ENCODE measurements at regions not wholly inside any gene's neighbourhood (a gene's known extent, or its start where the extent isn't known, plus 50 kb on each side); places are given as distances from the start of the nearest gene placed in this dataset.

GRCh38 chr4:132228676-132229075, 920.4 kb upstream of the PCDH10 start:
- no peak for DNase-seq
- intact Hi-C loops (cut with DNase I) = no loop called here
- no peak for ATAC-seq

GRCh38 chr4:132230025-132230424, 919.1 kb upstream of the PCDH10 start:
- ATAC-seq (no peak), DNase-seq (no peak)
- intact Hi-C loops (cut with DNase I) = no loop called here

- intact Hi-C loops (cut with DNase I) = no loop called here
- ATAC-seq (no peak), DNase-seq (no peak)
Observed at GRCh38 chr4:132238697-132239096, 910.4 kb upstream of the PCDH10 start.

- intact Hi-C loops (cut with DNase I) = no loop called here
- ATAC-seq (no peak), DNase-seq (no peak)
Observed at GRCh38 chr4:132240081-132240480, 909.0 kb upstream of the PCDH10 start.

GRCh38 chr4:132245319-132245718, 903.8 kb upstream of the PCDH10 start:
- ATAC-seq (no peak), DNase-seq (no peak)
- intact Hi-C loops (cut with DNase I) = no loop called here

- ATAC-seq = no peak
- DNase-seq = no peak
- intact Hi-C loops (cut with DNase I) = no loop called here
Observed at GRCh38 chr4:132264176-132264575, 884.9 kb upstream of the PCDH10 start.

- DNase-seq (no peak), ATAC-seq (no peak)
- intact Hi-C loops (cut with DNase I) = no loop called here
Observed at GRCh38 chr4:132266374-132266773, 882.7 kb upstream of the PCDH10 start.

GRCh38 chr4:132267321-132267720, 881.8 kb upstream of the PCDH10 start:
- no peak for ATAC-seq

GRCh38 chr4:132269303-132269990, 879.6 kb upstream of the PCDH10 start:
- intact Hi-C loops (cut with DNase I) = no loop called here

More at GRCh38 chr4:132267321-132267720, 881.8 kb upstream of the PCDH10 start:
- intact Hi-C loops (cut with DNase I) = no loop called here
- DNase-seq = no peak

GRCh38 chr4:132275583-132276121, 873.4 kb upstream of the PCDH10 start:
- intact Hi-C loops (cut with DNase I) = no loop called here
- ATAC-seq (no peak), DNase-seq (no peak)

More at GRCh38 chr4:132269303-132269990, 879.6 kb upstream of the PCDH10 start:
- DNase-seq = no peak
- no peak for ATAC-seq

GRCh38 chr4:132276185-132276584, 872.9 kb upstream of the PCDH10 start:
- no peak for DNase-seq
- ATAC-seq = no peak
- intact Hi-C loops (cut with DNase I) = no loop called here

GRCh38 chr4:132276989-132277388, 872.1 kb upstream of the PCDH10 start:
- intact Hi-C loops (cut with DNase I) = no loop called here
- DNase-seq (no peak), ATAC-seq (no peak)

- intact Hi-C loops (cut with DNase I) = no loop called here
- no peak for ATAC-seq
- DNase-seq = no peak
Observed at GRCh38 chr4:132281733-132282132, 867.4 kb upstream of the PCDH10 start.

- ATAC-seq = no peak
Observed at GRCh38 chr4:132284910-132285426, 864.1 kb upstream of the PCDH10 start.

GRCh38 chr4:132297346-132297745, 851.7 kb upstream of the PCDH10 start:
- ATAC-seq (no peak), DNase-seq (no peak)
- intact Hi-C loops (cut with DNase I) = no loop called here

More at GRCh38 chr4:132284910-132285426, 864.1 kb upstream of the PCDH10 start:
- intact Hi-C loops (cut with DNase I) = no loop called here
- DNase-seq = no peak

- DNase-seq (no peak), ATAC-seq (no peak)
- intact Hi-C loops (cut with DNase I) = no loop called here
Observed at GRCh38 chr4:132299841-132300240, 849.3 kb upstream of the PCDH10 start.

- DNase-seq = no peak
- ATAC-seq = no peak
- intact Hi-C loops (cut with DNase I) = no loop called here
Observed at GRCh38 chr4:132312521-132312920, 836.6 kb upstream of the PCDH10 start.

GRCh38 chr4:132313852-132314251, 835.2 kb upstream of the PCDH10 start:
- ATAC-seq (no peak), DNase-seq (no peak)
- intact Hi-C loops (cut with DNase I) = no loop called here

GRCh38 chr4:132316738-132317137, 832.4 kb upstream of the PCDH10 start:
- intact Hi-C loops (cut with DNase I) = no loop called here
- DNase-seq (no peak), ATAC-seq (no peak)

- no peak for ATAC-seq
- intact Hi-C loops (cut with DNase I) = no loop called here
Observed at GRCh38 chr4:132317923-132318322, 831.2 kb upstream of the PCDH10 start.

GRCh38 chr4:132328761-132329160, 820.3 kb upstream of the PCDH10 start:
- ATAC-seq (no peak), DNase-seq (no peak)
- intact Hi-C loops (cut with DNase I) = no loop called here

More at GRCh38 chr4:132317923-132318322, 831.2 kb upstream of the PCDH10 start:
- DNase-seq = no peak

Data from left cardiac atrium (tissue), 4 donors.